ENCODE measurements at regions not wholly inside any gene's neighbourhood (a gene's known extent, or its start where the extent isn't known, plus 50 kb on each side); places are given as distances from the start of the nearest gene placed in this dataset.

GRCh38 chr10:52477305-52477704 is 163.2 kb downstream of the DKK1 start:
- Histone ChIP-seq H3K36me3 (replicated peaks in 1 of 2) (no peaks in the 10 kb centered on the region), H3K9me3 (replicated peaks in 1 of 3) (no peaks in the 10 kb centered on the region), H3K4me3 (no peak overlapping the region), H3K27me3 (no peaks in the 10 kb centered on the region), H3K4me1 (replicated peaks in 1 of 2) (no peaks in the 10 kb centered on the region), H3K27ac (no peak overlapping the region)
- intact Hi-C loops (cut with DNase I): no loop called here
- TF ChIP-seq POLR2A (IDR thresholded peaks at IDR 0.05): no peak
- TF ChIP-seq, protein P1, sequence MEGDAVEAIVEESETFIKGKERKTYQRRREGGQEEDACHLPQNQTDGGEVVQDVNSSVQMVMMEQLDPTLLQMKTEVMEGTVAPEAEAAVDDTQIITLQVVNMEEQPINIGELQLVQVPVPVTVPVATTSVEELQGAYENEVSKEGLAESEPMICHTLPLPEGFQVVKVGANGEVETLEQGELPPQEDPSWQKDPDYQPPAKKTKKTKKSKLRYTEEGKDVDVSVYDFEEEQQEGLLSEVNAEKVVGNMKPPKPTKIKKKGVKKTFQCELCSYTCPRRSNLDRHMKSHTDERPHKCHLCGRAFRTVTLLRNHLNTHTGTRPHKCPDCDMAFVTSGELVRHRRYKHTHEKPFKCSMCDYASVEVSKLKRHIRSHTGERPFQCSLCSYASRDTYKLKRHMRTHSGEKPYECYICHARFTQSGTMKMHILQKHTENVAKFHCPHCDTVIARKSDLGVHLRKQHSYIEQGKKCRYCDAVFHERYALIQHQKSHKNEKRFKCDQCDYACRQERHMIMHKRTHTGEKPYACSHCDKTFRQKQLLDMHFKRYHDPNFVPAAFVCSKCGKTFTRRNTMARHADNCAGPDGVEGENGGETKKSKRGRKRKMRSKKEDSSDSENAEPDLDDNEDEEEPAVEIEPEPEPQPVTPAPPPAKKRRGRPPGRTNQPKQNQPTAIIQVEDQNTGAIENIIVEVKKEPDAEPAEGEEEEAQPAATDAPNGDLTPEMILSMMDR (IDR thresholded peaks at IDR 0.05): no peak
- DNase-seq: no peak
- WGBS, 4 donors: 74 to 84% (median 80%) methylated on average over 4 of the region's 4 CpGs

DNA sequence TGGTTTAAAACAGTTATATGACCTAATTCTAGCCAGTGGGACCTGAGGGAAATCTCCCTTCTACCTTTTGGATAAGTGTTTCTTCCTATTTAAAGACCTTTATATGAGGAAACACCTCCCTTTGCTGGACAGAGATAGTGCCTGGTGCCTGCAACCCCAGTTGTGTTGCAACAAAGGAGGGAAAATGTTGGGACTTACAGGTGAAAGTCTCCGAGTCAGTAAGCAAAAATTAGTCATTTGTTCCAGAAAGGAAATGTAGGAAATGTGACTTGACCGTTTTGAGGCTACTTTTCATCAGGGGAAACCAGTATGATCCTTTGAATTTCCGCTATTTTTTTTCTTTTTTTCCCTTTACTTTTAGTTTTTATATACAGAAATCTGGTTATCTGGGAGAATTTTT is 165.5 kb downstream of the DKK1 start:
- Histone ChIP-seq H3K27ac (no peak overlapping the region), H3K27me3 (peaks cover 7% of the 10 kb centered on the region), H3K9me3 (replicated peaks in 1 of 3) (no peaks in the 10 kb centered on the region), H3K4me3 (no peak overlapping the region), H3K36me3 (replicated peaks in 1 of 2) (no peaks in the 10 kb centered on the region), H3K4me1 (replicated peaks in 1 of 2) (no peaks in the 10 kb centered on the region)
- no peak for DNase-seq
- intact Hi-C loops (cut with DNase I): no loop called here
- 59 to 74% (median 65%) methylated on average over 3 of the region's 3 CpGs for WGBS, 4 donors
- TF ChIP-seq, protein P1 (IDR thresholded peaks at IDR 0.05): no peak
- no peak for TF ChIP-seq POLR2A (IDR thresholded peaks at IDR 0.05)

DNA sequence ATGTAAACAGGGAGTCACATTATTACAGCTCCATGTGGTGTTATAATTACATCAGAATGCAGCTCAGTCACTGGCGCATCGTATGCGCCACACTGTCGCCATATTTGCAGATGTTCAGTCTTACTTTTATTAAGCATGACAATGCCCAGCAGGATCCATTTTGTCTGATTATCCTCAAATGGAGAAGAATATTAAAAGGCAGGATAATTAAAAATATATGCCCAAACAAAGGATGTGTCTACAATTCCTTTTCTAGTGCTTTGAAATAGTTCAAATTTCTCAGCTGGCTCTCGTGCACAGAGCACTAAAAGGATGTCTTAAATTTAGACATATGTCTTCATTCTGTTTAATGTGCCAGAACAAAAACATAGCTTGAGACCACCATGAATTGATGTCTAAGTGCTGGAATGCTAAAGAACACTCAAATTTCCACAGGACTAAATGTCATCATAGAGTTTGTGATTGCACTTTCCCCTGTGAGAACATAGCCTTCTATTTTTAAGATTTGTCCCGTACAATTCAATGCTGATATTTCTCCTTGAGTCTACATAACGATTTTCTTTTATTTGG is 168.0 kb downstream of the DKK1 start:
- H3K9me3 ChIP-seq (replicated peaks in 1 of 3): no peaks in the 10 kb centered on the region
- intact Hi-C loops (cut with DNase I): no loop called here
- DNase-seq: no peak
- no peaks in the 10 kb centered on the region for H3K36me3 ChIP-seq (replicated peaks in 1 of 2)
- H3K4me3 ChIP-seq: no peak overlapping the region
- TF ChIP-seq POLR2A (IDR thresholded peaks at IDR 0.05): no peak
- TF ChIP-seq, protein P1 (IDR thresholded peaks at IDR 0.05): no peak
- WGBS, 4 donors: 85 to 90% (median 89%) methylated on average over 7 of the region's 7 CpGs
- peaks cover 7% of the 10 kb centered on the region for H3K27me3 ChIP-seq
- no peak overlapping the region for H3K27ac ChIP-seq
- no peaks in the 10 kb centered on the region for H3K4me1 ChIP-seq (replicated peaks in 1 of 2)

DNA sequence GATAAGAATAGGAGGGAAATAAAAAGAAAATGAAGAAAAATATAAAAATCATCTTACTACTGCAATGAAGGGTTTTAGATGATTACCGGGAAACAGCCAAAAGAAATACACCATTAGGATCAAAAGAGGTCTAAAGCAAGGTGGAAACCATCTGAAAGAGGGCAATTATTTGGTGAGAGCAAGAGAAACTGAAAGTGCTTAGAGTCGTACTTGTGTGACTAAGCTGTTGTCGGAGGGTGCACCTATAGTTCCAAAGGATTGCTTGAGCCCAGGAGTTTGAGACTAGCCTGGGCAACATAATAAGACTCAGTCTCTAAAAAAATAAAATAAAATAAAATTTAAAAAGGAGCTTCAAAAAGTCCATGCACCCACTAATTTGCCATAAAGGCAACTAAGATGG is 169.5 kb downstream of the DKK1 start:
- 88 to 92% (median 90%) methylated on average over 3 of the region's 3 CpGs for WGBS, 4 donors
- Histone ChIP-seq H3K4me1 (replicated peaks in 1 of 2) (no peaks in the 10 kb centered on the region), H3K27ac (no peak overlapping the region), H3K36me3 (replicated peaks in 1 of 2) (no peaks in the 10 kb centered on the region), H3K9me3 (replicated peaks in 1 of 3) (no peaks in the 10 kb centered on the region), H3K27me3 (peaks cover 7% of the 10 kb centered on the region), H3K4me3 (no peak overlapping the region)
- intact Hi-C loops (cut with DNase I): no loop called here
- DNase-seq: no peak
- TF ChIP-seq POLR2A (IDR thresholded peaks at IDR 0.05): no peak
- TF ChIP-seq, protein P1 (IDR thresholded peaks at IDR 0.05): no peak

Data from adrenal gland (tissue), 9 donors.